ENCODE measurements at regions not wholly inside any gene's neighbourhood (a gene's known extent, or its start where the extent isn't known, plus 50 kb on each side); places are given as distances from the start of the nearest gene placed in this dataset.

GRCh38 chr5:174571662-174572397, 152.6 kb upstream of the MSX2 start:
- no peak overlapping the region for H3K27ac ChIP-seq

GRCh38 chr5:174572591-174572990, 151.8 kb upstream of the MSX2 start:
- no peaks in the 10 kb centered on the region for H3K9me3 ChIP-seq
- H3K4me1 ChIP-seq = peaks cover 0 to 11% (median 7%) of the 10 kb centered on the region in 4 donors
- H3K4me3 ChIP-seq = no peak overlapping the region
- no peaks in the 10 kb centered on the region for H3K36me3 ChIP-seq
- no peak overlapping the region for H3K27ac ChIP-seq
- TF ChIP-seq, protein P1, sequence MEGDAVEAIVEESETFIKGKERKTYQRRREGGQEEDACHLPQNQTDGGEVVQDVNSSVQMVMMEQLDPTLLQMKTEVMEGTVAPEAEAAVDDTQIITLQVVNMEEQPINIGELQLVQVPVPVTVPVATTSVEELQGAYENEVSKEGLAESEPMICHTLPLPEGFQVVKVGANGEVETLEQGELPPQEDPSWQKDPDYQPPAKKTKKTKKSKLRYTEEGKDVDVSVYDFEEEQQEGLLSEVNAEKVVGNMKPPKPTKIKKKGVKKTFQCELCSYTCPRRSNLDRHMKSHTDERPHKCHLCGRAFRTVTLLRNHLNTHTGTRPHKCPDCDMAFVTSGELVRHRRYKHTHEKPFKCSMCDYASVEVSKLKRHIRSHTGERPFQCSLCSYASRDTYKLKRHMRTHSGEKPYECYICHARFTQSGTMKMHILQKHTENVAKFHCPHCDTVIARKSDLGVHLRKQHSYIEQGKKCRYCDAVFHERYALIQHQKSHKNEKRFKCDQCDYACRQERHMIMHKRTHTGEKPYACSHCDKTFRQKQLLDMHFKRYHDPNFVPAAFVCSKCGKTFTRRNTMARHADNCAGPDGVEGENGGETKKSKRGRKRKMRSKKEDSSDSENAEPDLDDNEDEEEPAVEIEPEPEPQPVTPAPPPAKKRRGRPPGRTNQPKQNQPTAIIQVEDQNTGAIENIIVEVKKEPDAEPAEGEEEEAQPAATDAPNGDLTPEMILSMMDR (IDR thresholded peaks at IDR 0.05) = no peak
- no peaks in the 10 kb centered on the region for H3K27me3 ChIP-seq
- DNase-seq = no peak
- intact Hi-C loops (cut with DNase I; ENCODE audit: low total_unique reads) = no loop called here

More at GRCh38 chr5:174571662-174572397, 152.6 kb upstream of the MSX2 start:
- H3K36me3 ChIP-seq = no peaks in the 10 kb centered on the region
- no peak overlapping the region for H3K4me3 ChIP-seq
- TF ChIP-seq, protein P1 (IDR thresholded peaks at IDR 0.05) = no peak
- peak; percentile 58 to 73 for DNase-seq
- H3K9me3 ChIP-seq = no peaks in the 10 kb centered on the region
- no peaks in the 10 kb centered on the region for H3K27me3 ChIP-seq
- peaks cover 0 to 11% (median 7%) of the 10 kb centered on the region in 4 donors for H3K4me1 ChIP-seq
- intact Hi-C loops (cut with DNase I; ENCODE audit: low total_unique reads) = no loop called here

DNA sequence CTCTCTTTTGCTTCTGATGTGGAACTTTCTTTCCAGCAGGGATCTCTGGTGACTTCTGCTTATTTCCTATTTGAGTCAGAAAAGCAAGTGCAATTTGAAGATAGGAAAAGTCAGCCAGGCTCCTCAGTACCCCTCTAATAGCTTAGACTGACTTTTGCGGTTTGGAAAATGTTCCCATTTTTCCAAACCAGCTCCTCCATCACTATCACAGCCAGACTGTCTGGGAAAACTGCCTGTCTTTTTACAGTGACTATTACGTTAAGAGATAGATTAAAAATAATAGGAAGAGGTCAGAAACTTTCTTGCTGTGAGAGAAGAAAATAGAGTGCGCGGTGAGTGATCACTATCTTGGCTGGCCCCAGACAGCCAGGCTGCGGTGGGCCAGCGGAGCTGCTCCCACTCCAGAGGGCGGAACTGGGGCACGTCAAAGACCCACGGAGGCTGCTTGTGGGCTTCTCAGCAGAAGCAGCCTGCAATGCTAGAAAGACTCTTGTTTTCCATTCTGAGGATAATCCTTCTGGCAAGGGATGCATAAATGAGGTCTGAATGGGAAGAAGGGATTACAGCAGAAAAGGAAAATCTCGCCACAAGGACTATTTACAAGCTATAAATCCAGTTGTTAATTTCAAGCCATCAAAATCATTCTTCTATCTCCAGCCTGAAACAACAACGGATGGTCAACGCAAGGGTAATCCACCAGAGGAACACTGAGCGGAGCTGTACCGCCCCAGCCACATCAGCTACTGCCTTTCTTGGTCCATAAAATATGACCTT, 151.0 kb upstream of the MSX2 start:
- H3K27ac ChIP-seq = no peak overlapping the region
- H3K9me3 ChIP-seq = no peaks in the 10 kb centered on the region
- no peaks in the 10 kb centered on the region for H3K36me3 ChIP-seq
- DNase-seq = no peak
- H3K4me3 ChIP-seq = no peak overlapping the region
- TF ChIP-seq, protein P1 (IDR thresholded peaks at IDR 0.05) = no peak
- peaks cover 0 to 11% (median 7%) of the 10 kb centered on the region in 4 donors for H3K4me1 ChIP-seq
- intact Hi-C loops (cut with DNase I; ENCODE audit: low total_unique reads) = no loop called here
- no peaks in the 10 kb centered on the region for H3K27me3 ChIP-seq

DNA sequence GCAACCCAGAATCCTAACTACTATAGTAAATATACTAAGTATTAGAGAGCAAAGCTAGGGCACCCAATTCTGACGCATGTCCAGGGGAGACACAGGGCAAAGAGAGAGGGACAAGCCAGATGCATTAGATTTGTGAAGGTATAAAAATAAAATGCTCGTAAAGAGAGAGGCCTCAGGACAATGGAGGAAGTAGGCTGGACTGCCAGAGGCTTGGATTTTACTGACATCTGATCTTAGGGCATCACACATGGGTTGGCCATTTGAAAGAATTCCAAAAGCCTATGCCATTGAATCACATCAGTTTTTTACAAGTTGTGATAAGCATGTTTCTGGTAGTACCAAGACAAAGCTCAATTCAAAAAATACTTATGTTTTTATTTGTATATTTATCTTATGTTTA, 149.3 kb upstream of the MSX2 start:
- intact Hi-C loops (cut with DNase I; ENCODE audit: low total_unique reads) = no loop called here
- H3K4me1 ChIP-seq = peaks cover 0 to 11% (median 7%) of the 10 kb centered on the region in 4 donors
- no peak overlapping the region for H3K4me3 ChIP-seq
- TF ChIP-seq, protein P1 (IDR thresholded peaks at IDR 0.05) = no peak
- no peak for DNase-seq
- H3K27ac ChIP-seq = no peak overlapping the region
- H3K27me3 ChIP-seq = no peaks in the 10 kb centered on the region
- H3K36me3 ChIP-seq = no peaks in the 10 kb centered on the region
- no peaks in the 10 kb centered on the region for H3K9me3 ChIP-seq

- intact Hi-C loops (cut with DNase I; ENCODE audit: low total_unique reads) = no loop called here
- Histone ChIP-seq H3K36me3 (no peaks in the 10 kb centered on the region), H3K4me1 (peaks cover 0 to 11% (median 7%) of the 10 kb centered on the region in 4 donors), H3K27ac (no peak overlapping the region), H3K4me3 (no peak overlapping the region), H3K27me3 (no peaks in the 10 kb centered on the region), H3K9me3 (no peaks in the 10 kb centered on the region)
- DNase-seq = no peak
- TF ChIP-seq, protein P1 (IDR thresholded peaks at IDR 0.05) = no peak
Measured at GRCh38 chr5:174576042-174576441, 148.3 kb upstream of the MSX2 start.
